Hematopoietic multipotent progenitor cell treated with erythropoietin and hydrocortisone succinate and interleukin-3 and kit ligand, for 15 days (in vitro differentiated cells): ENCODE measurements at regions not wholly inside any gene's neighbourhood (a gene's known extent, or its start where the extent isn't known, plus 50 kb on each side); places are given as distances from the start of the nearest gene placed in this dataset.
"Not testable (repeated sequence)": the region's sequence is repeated elsewhere in the genome, so short reads cannot be mapped to it uniquely, and the experiment has no call there.

Source experiments
- DNase-seq: peaks from one replicate; pipeline ENCODE4 v3.0.0-alpha.2; 2015; ENCODE audit warnings: low spot score

DNA sequence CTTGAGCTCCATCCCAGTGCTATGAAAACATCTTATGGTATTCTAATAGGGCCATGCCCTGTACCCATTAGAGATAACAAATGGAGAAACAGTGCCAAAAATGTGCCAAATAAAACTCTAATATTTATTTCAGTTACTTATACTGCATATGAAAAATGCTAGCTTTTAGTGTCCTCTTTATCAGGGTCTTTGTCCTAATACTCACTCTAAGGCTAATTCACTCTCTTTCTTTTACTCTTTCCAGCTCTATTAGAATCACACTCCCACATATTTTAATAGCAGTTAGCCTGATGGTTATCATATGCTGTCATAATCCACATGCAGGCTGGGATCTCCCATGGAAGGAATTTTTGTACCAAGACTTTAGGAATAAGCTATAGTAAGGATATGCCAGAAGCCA is 408.4 kb downstream of the ETV1 start:
- DNase-seq = no peak

DNA sequence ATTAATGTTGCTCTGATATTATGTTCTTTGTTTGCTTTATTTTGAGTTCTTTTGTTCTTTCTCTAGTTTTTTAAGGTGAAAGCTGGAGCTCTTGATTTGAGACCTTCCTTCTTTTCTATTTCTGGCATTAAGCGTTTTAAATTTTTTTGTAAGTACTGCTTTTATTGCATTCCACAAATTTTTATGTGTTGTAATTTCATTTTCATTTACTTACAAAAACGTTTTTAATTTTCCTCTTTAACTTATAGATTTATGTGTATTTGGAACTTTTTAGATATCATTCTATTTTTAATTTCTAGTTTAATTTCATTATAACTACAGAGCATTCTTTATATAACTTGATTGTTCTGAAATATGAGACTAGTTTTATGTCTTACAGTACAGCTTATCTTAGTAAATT is 395.6 kb downstream of the ETV1 start:
- no peak for DNase-seq

DNA sequence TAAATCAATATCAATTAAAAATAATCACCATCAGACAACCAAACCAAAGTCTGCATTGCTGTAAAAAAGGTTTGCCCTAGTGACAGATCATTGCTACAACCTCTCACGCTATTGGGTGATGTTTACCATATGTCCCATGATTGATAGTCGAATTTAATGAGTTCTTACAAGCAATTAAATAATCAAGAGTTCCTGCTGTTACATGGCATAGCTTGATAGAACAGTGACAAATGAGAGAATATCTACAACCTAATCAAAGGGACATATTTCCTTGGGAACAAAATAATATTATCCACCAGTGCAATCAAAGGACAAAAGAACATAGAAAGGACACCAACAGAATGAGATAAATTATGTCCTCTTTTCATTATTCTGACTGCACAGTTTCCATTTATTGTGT is 387.4 kb downstream of the ETV1 start:
- DNase-seq = no peak

DNA sequence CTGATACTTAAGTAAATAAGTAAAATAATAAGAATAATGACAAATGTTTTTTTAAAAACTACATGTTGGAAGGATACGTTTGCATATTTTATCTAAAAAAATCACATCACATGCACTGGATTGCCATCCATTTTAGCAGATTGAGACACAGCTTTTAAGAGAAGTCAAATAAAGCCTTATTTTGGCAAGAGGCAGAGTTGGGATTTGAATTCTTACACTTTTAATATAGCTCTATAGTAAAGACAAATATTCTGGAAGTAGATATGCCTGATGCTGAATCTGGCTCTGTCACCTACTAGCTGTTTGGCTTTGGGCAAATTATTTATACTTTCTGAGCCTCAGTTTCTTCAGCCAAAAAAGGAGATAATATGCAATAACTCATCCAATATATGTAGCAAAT is 386.4 kb downstream of the ETV1 start:
- no peak for DNase-seq

DNA sequence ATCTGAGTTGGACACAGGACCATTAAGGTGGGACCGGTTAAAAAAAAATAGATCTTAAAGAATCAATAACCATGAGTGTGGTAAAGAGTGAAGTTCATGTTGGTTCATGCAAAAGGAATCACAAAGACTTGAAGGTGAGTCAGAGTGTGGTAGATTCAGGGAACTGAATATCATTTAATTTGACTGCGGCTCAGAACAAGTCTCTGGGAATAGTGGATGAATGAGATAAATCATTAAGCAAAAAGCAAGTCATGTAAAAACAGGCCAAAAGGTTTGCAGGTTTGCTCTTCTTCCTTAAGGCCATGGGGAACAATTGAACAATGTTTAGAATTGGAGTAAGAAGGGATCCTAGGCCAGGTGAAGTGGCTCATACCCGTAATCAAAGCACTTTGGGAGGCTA is 385.8 kb downstream of the ETV1 start:
- DNase-seq = no peak

DNA sequence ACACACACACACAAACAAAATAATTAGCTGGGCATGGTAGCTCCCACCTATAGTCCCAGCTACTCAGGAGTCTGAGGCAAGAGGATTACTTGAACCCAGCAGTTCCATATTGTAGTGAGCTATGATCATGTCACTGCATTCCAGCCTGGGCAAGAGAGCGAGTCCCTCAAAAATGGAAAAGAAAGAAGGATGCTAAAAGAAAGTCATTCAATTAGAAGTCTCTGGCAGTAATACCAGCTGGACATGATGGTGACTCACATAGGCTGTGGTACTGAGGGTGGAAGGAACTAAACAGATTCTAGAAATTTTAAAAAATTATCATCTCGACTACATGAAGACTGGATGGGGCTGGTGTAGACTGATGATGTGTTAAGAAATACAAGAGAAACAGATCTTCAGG is 385.3 kb downstream of the ETV1 start:
- no peak for DNase-seq

DNA sequence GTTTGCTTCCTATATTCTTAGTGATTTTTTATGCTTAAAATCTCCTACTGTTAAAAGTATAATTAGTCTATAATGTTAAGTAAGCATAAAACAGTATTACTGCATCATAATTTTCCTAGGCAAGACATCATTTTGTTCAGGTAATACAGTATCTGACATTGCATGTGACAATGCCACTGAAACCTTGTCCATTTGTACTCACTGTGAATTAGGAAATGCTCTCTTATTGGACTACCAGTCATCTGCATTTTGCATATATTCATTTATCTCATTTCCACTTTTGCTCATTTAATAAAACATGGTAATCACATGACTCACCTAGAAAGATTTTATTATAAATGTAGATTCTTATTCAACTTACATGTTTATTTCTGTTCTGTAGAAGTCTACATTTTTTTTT is 379.1 kb downstream of the ETV1 start:
- DNase-seq = no peak

DNA sequence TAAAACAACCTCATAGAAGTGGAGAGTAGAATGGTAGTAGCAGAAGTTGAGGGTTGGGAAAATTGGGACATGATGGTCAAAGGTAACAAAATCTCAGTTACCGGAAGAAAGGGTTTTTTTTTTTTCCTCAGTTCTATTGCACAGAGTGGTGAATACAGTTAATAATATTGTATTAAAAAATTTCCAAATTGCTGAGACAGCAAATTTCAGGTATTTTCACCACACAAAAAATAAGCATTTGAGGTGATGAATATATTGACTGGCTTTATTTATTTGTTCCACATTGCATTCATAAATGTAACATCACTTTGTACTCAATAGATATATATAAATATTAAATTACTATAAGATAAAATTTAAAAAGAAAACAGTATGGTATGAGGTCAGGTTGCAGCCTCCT is 373.8 kb downstream of the ETV1 start:
- no peak for DNase-seq

DNA sequence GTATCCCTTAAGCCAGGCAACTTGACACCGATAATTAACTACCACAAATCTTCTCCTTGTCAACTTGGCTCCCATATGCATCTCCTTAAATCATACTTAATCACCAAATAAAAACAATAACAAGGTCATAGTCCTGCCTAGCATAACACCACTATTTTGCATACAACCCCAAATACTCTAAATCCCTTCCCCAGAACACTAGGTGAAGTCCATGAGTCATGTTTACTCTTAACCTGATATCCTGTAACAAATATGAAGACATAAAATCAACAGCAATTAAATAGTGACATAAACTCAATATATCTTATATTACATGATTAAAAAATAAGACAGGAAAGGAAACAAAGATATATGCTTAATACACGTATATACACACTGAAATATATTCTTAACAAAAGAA is 362.0 kb downstream of the ETV1 start:
- DNase-seq = no peak

DNA sequence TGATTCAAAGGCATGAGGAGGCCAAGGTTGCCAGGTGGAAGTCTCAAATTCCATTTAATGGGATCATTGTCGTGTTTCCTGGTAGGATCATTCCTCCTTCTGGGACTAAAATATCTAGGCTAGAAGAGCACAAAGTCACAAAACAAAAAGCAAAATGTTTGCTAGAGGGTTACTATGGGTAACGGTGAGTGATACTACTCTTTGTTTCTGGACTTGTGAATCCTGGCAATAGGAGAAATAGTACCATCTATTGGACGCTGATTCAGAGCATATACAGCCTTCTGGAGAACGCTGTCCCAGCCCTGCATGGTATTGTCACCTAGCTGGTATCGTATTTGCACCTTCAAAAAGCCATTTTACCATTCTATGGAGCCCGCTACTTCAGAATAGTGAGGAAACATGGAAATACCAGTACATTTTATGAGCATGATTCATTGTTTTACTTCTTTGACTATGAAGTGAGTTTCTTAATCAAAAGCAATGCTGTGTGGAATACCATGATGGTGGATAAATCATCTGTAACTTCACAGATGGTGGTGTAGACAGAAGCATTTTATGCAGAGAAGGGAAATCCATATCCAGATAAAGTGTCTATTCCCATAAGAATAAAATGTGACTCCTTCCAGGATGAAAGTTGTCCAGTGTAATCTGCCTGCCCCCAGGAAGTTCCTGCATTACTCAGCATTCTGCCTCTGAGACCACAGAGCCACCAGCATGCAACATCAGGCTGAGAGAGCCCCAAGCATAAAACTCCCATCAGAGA is 361.0 kb downstream of the ETV1 start:
- no peak for DNase-seq

DNA sequence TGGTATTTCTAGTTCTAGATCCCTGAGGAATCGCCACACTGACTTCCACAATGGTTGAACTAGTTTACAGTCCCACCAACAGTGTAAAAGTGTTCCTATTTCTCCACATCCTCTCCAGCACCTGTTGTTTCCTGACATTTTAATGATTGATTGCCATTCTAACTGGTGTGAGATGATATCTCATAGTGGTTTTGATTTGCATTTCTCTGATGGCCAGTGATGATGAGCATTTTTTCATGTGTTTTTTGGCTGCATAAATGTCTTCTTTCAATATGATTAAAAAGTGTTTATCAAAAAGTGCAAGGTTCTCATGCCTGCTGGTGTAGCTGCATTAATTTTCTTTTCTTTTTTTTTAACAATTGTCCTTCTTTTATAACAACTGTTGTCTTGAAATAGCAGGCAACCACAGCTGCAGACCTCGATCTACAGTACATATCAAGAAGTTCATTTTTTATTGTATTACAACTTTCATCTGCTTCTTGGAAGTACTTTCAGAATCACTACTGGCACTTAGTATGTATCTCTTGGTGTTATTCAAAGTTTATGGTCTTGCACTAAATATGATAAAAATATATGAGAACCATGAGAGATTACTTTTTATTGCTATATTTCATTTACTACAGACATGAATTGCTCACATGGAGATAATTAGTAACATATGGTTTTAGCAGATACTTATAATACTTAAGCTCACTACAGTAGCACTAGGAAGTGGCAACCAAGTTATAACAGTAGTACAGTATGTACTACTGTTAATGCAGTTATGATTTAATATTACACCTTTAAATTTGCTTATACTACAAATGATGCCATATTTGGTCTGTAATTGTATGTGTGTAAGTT is 358.0 kb downstream of the ETV1 start:
- not testable (repeated sequence) for DNase-seq

DNA sequence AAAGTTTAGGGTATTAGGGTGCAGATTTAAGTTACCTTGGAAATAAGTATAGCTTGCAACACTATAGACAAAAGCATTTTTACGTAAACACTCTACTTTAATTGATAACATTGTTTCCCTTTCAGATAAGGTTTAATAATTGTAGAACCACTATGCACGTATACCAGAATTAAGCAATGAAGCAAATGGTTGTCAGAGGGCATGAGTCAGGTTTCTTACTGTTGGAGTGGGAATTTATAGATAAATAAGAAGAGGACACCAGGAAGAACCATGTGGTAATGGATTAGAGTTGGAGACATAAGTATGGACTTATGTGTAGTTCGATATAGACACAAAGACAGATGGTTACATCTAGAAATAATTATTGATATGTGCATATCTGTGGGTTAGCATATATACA is 355.6 kb downstream of the ETV1 start:
- no peak for DNase-seq

DNA sequence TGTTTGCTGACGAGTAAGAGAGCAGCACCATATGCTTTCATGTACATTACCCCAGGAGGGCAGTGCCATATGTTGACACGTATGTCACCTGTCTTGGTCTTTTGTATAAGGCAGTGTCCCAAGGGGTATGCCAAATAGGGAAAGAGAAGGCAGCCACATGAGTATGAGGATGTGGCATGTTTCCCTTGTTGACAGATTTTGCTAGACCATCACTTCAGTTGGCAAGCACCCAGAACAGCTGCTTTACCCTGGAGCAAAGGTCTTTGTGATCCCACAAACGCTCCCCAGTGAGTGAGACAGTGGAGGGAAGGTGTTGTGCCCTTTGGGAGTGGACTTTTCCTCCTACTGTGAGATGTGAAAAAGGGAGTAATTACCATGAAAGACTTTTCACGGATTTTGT is 350.1 kb downstream of the ETV1 start:
- DNase-seq = no peak

DNA sequence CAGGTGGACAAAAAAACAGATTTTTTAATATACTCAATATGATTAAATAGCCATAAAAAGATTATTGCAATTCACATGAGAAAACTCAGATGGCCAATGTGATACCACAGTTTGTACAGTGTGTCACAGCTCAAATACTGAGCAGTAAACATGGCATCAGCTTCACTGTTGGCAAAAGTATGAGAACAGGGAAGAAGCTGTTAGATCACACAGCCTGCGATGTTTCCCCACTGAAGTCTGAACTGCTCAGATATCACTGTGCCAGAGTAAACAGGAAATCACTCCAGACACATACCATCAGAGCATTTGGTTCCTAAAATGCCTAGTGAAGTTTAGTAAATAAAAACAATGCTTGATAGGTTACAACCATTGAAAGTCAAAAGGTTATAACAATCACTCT is 347.8 kb downstream of the ETV1 start:
- no peak for DNase-seq

DNA sequence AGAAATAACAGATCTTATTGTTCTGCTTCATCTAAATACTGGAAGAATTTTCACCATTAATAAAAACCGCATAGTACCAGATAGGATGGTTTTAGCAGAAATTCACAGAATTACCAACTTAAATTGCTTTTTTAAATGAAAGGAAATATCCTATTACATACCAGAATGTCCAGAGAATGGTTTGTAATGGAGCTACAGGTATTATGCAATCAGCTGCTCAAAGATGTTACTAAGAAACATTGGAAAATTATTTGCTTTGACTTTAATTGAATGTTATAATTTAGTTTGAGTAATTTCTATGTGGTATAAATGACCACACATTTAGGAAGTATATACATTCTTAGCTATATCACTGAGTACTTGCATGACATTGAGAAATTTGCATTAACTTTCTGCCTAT is 338.3 kb downstream of the ETV1 start:
- DNase-seq = no peak

DNA sequence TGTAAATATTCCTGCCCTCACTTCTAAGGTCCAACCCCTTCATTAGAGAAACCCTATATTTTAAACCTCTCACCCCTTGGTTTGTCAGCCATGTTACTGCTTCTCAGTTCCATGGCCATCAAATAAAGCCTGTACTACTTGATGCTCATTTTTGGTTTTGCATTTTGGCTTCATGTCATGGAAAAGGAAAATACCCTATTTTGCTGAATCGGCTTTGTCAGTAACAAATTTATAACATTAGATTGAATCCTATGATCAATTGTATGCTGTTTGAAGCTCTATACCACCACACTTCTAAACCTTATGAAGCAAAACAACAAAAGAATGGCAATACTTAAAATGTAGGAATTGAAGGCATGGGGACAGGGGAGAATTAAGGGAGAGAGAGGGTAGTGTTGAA is 333.1 kb downstream of the ETV1 start:
- no peak for DNase-seq

DNA sequence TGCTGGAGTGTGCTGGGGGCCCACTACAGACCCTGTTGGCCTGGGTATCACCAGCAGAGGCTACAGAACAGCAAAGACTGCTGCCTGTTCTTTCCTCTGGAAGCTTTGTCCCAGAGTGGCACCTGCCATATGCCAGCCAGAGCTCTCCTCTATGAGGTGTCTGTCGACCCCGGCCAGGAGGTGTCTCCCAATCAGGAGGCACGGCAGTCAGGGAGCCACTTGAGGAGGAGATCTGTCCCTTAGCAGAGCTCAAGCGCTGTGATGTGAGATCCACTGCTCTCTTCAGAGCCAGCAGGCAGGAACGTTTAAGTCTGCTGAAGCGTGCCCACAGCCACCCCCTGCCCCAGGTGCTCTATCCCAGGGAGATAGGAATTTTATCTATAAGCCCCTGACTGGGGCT is 316.2 kb downstream of the ETV1 start:
- no peak for DNase-seq

DNA sequence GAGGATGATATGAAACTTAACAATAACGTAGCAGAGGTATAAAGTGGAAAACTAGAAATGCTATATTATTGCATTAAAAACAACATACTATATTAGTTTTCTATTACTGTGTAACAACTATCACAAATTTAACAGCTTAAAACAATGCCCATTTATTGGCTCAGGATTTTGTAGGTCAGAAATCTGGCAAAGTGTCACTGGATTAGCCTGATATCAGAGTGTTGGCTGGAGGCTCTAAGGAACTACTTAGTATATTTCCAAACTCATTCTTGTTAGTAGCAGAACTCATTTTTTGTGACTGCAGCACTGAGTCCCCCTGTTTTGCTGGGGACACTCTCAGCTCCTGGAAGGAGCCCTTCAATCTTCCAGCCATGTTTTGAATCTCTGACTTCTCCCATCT is 306.8 kb downstream of the ETV1 start:
- no peak for DNase-seq

DNA sequence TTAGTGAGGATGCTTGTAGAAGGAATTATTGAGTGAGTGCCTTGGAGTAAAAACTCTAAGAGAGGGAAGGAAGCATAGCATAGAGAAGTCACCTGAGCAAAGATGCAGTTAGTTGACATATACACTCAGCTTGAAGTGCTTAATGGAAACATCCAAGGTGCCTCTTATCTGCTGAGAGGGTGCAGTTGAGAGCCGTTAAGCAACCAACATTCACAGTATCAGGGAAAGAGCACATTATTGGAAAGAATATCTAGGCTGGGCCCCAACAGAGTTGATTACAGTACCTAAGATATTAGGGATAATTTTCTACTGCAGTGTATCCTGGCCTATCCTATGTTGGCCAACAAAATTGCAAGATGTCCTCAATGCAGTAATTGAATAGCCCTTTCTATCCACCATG is 302.0 kb downstream of the ETV1 start:
- no peak for DNase-seq

DNA sequence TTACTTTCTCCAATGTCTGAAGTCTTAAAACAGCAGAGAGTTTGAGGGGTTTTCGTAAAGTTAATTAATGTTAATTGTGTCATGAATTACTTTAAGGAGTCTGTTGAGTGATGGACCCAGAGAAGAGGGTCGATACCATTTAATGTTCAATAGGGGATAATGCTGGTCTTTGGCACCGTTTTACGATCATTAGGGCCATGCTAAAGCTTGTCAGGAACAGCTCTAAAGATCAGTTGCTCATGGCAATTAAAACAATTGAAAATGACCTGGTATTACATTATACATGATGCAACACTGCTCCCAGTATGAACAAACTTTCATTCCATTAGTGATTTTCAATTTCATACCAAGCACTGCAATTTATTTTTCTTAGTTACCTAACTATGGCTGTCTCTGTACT is 296.9 kb downstream of the ETV1 start:
- DNase-seq = no peak

DNA sequence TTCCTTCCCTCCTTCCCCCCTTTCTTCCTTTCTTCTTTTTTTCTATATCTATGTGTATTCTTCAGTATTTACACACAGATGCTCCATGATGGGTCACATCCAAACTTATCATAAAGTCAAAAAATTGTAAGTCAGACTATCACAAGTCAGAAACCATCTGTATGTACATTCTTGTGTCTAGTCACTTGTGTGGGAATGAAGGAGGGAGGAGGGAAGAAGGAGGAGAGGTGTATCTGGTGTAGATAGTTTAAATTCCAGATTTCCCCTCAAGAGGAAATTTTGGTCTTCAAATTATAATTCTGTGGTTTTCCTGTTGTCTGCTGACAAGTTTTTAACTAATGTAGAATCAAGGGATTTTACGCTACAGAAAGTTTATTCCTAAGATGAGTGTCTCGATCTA is 287.2 kb downstream of the ETV1 start:
- DNase-seq = no peak

DNA sequence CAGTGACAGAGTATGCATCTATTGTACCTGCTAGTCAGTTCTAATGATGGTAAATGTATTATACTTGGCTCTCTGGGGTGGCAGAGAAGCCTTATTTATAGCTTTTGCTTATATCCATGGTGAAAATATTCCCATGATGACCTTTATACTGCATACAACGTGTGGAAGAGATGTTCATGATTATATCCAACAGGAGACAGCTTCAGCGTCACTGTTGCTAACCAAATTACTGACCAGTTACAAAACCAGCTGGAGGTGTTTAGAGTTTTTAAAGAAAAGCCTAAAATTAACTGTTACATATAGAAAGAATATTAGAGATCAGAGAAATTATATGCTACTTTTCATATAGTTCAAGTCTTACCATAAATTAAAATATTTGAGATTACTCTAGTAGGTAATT is 280.8 kb downstream of the ETV1 start:
- DNase-seq = no peak

DNA sequence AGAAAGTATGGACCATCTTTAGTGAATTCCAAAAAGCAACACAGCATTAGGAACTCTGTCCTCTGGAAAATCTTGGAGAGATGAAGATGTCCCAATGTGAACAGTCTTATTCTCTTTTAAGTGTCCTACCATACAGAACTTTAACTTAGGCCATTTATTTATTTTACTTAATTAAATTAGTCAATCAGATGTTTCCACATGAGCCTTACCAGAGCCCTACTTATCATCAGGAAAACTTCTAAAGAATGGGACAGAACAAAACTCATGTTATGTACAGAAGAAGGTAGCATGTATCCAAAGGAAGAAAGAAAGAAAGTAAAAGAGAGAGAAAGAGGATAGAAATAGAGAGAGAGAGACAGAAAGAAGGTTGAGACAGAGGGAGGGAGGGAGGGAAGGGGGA is 276.4 kb downstream of the ETV1 start:
- no peak for DNase-seq

DNA sequence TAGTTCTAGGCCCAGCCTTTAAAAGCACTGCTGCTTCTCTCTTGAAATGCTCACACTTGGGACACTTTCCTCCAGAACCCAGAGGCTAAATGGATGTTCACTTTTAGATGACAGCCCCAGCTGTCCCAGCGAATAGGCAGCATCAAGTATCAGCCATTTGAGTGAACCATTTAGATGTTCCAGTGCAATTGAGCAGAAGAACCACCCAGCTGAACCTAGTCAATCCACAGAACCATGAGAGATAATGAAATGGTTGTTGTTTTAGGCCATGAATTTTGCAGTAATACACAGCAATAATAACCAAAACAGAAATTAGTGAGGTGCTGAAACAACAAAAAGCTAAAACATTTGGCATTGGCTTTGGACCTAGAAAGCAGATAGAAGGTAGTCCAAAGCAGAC is 273.9 kb downstream of the ETV1 start:
- DNase-seq = no peak
